GM12865 (cell line): ENCODE measurements at regions not wholly inside any gene's neighbourhood (a gene's known extent, or its start where the extent isn't known, plus 50 kb on each side); places are given as distances from the start of the nearest gene placed in this dataset.

Experiments used
- DNase-seq: peaks from one replicate; pipeline ENCODE4 v3.0.0; 2010; ENCODE audit warnings: low read depth
- H3K4me3 ChIP-seq: 2 replicates; pipeline ENCODE4 v1.5.1; 2011; ENCODE audit warnings: mild to moderate bottlenecking, low read depth, low read length, control low read depth
- CTCF ChIP-seq: IDR thresholded peaks from 2 replicates; pipeline ENCODE4 v1.5.1; 2011; ENCODE audit warnings: low read length, control low read depth, low read depth, inconsistent platforms; ENCODE audit not compliant: insufficient read depth; ENCODE audit errors: missing control alignments

- DNase-seq: no peak
- no peak for TF ChIP-seq CTCF
- H3K4me3 ChIP-seq: no peak overlapping the region
These were observed 529.9 kb downstream of the SLC4A3 start for GRCh38 chr2:220157312-220157711.

- no peak for TF ChIP-seq CTCF
- no peak overlapping the region for H3K4me3 ChIP-seq
- DNase-seq: no peak
These were observed 532.3 kb downstream of the SLC4A3 start for GRCh38 chr2:220159738-220160137.

GRCh38 chr2:220162320-220162719, 534.9 kb downstream of the SLC4A3 start:
- TF ChIP-seq CTCF: no peak
- DNase-seq: no peak
- H3K4me3 ChIP-seq: no peak overlapping the region

GRCh38 chr2:220163486-220163885, 536.1 kb downstream of the SLC4A3 start:
- no peak overlapping the region for H3K4me3 ChIP-seq
- DNase-seq: no peak
- no peak for TF ChIP-seq CTCF

- no peak for TF ChIP-seq CTCF
- DNase-seq: no peak
- no peak overlapping the region for H3K4me3 ChIP-seq
These were observed 538.0 kb downstream of the SLC4A3 start for GRCh38 chr2:220165401-220165800.

- TF ChIP-seq CTCF: no peak
- DNase-seq: no peak
- no peak overlapping the region for H3K4me3 ChIP-seq
These were observed 539.2 kb downstream of the SLC4A3 start for GRCh38 chr2:220166616-220167015.

GRCh38 chr2:220167956-220168355, 540.5 kb downstream of the SLC4A3 start:
- no peak for DNase-seq
- no peak for TF ChIP-seq CTCF
- H3K4me3 ChIP-seq: no peak overlapping the region
